SK-MEL-5 (cell line): ENCODE measurements at regions not wholly inside any gene's neighbourhood (a gene's known extent, or its start where the extent isn't known, plus 50 kb on each side); places are given as distances from the start of the nearest gene placed in this dataset.
"Not testable (repeated sequence)": the region's sequence is repeated elsewhere in the genome, so short reads cannot be mapped to it uniquely, and the experiment has no call there.

ENCODE experiments used
- DNase-seq: peaks from one replicate; pipeline ENCODE4 v3.0.0-alpha.2; 2016; ENCODE audit warnings: low read depth, low spot score
- in situ Hi-C: cut with HindIII; loops from 2 replicates; pipeline ENCODE4 v1.10.0; 2016; ENCODE audit warnings: low sequenced_read_pairs, high pct_unique_total_duplicates, low pct_unique_long_range_greater_than_20kb

- no peak for DNase-seq
- in situ Hi-C loops, result no loop called here
Observed at GRCh38 chr3:180420016-180420415, 181.9 kb upstream of the TTC14 start.

DNA sequence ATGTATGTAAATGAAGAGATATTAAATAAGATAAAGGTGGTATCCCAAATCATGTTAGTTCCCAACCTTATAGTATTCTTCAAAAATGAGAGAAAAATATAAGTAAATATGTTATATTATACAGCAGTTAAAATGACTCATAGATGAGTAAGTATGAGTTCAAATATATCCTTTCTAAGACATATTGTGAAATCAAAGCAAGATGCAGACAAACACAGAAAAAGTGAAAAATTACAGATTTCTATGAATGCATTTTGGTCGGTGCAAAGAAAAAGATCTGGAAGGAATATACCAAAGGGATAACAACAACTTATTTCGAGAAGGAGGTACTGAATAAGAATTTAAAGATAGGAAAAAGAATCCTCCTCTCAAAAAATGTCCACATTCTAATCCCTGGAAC is 181.2 kb upstream of the TTC14 start:
- in situ Hi-C loops, result no loop called here
- no peak for DNase-seq

DNA sequence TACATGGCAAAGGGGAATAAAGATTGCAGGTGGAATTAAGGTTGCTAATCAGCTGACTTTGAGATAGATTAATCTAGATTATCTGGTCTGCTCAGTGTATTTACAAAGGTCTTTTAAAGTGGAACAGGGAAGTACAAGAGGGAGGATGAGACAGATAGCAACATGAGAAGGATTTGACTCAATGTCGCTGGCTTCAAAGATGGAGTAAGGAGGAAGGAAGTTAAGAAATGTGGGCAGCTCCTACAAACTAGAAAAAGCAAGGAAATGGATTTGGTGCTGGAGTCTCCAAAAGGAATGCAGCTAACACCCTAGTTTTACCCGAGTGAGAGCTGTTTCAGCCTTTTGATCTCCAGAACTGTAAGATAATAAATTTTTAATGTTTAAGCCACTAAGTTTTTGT is 180.7 kb upstream of the TTC14 start:
- in situ Hi-C loops, result no loop called here
- DNase-seq, result no peak

GRCh38 chr3:180421721-180422120 is 180.2 kb upstream of the TTC14 start:
- in situ Hi-C loops, result no loop called here
- DNase-seq, result no peak

- in situ Hi-C loops, DNase-seq: not testable (repeated sequence)
Observed at GRCh38 chr3:180424305-180424704, 177.7 kb upstream of the TTC14 start.

GRCh38 chr3:180430896-180431295 is 171.1 kb upstream of the TTC14 start:
- no peak for DNase-seq
- in situ Hi-C loops, result no loop called here

DNA sequence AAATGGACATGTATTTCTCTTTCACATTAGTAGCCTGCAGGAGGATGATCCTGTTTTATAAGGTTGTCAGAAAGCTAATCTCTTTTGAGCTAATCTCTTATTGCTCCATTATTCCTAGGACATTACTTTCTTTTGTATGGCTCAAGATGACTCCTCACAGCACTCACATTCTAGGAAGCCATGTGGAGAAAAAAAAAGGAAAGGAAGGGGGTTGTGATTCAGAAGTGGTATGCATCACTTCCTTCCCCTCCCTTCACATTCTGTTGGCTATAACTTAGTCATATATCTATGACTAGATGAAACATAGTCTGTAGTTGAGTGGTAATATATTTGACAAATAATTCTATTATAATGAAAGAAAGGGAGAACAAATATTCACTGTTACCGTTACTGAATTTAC is 168.8 kb upstream of the TTC14 start:
- DNase-seq, result no peak

DNA sequence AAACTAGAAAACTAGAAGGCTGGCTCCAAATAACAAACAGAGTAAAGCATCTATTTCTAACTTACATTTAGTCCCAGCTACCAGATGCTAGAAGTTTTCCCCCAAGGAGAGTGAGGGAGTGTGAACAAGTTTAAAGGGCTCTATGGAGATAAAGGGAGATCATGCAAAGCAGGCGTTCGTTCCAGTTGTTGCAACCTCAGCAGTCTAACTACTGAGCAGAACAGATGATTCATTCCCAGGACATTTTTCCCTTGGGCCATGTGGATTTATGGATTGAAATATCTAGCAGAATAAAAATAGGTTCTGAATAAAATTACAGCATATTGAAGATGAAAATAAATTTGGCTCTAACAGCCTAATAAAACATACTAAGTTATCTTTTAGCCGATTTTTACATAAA is 154.8 kb upstream of the TTC14 start:
- in situ Hi-C loops, result no loop called here
- DNase-seq, result no peak

More for the DNA sequence above, 168.8 kb upstream of the TTC14 start:
- in situ Hi-C loops, result no loop called here

GRCh38 chr3:180448407-180448806 is 153.6 kb upstream of the TTC14 start:
- DNase-seq, in situ Hi-C loops: not testable (repeated sequence)

- in situ Hi-C loops, result no loop called here
- no peak for DNase-seq
Observed at GRCh38 chr3:180457225-180457624, 144.7 kb upstream of the TTC14 start.

GRCh38 chr3:180466401-180467011 is 135.5 kb upstream of the TTC14 start:
- in situ Hi-C loops, result no loop called here
- no peak for DNase-seq

GRCh38 chr3:180467177-180467576 is 134.8 kb upstream of the TTC14 start:
- in situ Hi-C loops, result no loop called here
- DNase-seq, result no peak

DNA sequence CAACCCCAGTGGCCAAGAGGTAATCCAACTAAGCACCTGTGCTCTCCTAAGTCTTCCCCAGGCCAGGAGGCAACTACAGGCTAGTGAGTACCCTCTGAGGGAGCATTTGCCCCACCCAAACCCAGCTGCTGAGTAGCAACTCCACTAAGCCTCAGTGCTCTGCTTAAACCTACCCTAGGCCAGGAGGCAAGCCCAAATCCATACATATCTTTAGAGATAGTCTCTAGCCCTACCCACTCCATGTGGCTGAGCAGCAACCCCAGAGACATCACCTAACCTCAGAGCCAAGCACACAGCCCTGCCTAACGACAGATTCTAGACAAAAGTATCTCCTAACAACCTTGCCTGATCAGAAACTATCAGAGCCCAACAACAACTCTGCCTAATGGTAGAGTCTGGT is 132.8 kb upstream of the TTC14 start:
- in situ Hi-C loops, result no loop called here
- DNase-seq, result no peak

DNA sequence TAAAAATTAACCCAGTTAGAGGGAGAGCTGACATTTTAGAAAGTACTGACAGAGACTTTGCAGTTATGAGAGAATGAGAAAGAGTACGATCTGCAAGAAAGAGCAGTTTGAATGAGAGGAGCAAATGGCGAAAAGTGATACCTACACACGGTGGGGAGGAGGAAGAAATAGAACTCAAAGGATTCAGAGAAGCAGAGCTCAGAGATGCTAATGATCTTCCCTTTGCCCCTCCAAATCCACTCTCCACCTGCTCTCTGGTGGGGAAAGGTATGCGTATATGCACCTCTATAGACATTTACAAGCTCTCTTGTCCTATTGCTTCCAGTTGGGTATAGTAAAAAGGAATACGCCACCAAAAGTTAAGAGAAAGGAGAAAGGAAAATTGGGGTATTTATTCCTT is 123.3 kb upstream of the TTC14 start:
- in situ Hi-C loops, result no loop called here
- no peak for DNase-seq

DNA sequence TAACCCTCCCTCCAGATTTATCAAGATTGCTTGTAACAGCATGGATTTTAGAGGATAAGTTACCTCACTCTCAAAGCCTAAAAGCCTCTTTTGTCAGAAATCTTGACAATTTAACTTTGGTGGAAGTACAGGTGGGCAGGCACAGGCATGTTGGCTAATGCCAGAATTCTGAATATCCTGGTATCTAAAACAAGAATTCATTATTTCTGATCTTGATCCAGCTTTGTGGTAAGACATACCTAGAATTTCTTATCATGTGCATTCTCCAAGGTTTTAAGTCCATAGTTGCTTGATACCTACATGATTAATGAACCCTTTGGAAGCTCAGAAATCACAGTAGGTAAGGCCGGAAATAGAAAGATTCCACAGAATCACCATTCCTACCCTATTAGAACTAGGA is 109.9 kb upstream of the TTC14 start:
- DNase-seq, result no peak
- in situ Hi-C loops, result no loop called here

DNA sequence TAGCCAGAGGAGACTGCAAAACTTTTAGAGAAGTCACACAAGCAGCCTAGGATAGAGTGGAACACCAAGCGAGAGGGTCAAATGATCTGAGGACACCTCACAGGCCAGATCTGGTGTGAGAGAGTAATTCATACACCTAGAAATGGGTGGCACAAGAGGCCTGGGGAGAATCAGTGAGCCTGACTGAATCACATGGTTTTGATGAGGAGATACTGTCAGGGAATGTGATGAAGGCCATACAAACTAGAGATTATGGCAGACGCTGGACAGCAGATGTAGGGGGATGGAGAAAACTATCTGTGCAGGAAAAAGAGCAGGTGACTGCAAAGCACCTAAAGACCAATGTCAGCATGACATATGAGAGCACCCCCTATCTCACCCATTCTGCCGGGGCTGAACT is 105.0 kb upstream of the TTC14 start:
- no peak for DNase-seq
- in situ Hi-C loops, result no loop called here

- in situ Hi-C loops, result no loop called here
Observed at GRCh38 chr3:180516368-180516767, 85.6 kb upstream of the TTC14 start.

DNA sequence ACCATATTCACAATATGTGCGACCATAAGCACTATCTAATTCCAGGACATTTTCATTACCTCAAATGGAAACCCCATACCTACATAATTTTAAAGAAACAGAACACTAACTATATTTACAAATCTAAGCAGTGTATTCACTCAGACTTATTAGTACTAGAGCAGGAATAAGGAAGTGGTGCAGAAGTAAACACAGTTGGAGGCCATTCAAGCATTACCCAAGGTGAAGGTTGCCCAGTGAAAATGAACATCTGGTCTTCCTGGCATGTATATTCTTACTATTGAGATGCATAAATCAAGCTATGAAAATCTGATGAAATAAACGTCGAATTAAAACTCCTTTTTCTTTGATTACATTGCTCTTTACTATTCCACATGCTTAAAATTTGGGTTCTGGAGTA is 78.9 kb upstream of the TTC14 start:
- no peak for DNase-seq
- in situ Hi-C loops, result no loop called here

More at GRCh38 chr3:180516368-180516767, 85.6 kb upstream of the TTC14 start:
- DNase-seq, result no peak

DNA sequence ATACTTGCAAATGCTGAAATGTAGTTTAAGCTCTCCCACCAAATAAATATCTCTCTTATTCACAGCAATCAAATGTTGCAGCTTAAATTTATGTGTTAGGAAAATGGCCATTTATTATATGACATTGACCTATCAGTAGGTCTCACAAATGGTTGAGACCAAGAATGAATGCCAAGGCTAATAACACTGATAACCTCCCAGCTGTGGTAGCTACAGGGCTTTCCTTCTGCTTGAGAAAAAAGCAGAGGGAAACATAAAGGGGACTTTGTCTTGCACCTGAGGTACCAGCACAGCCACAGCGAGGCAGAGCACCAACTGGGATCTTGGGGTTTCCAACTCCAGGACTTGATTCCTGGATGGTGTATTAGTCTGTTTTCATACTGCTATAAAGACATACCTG is 73.1 kb upstream of the TTC14 start:
- no peak for DNase-seq
- in situ Hi-C loops, result no loop called here

DNA sequence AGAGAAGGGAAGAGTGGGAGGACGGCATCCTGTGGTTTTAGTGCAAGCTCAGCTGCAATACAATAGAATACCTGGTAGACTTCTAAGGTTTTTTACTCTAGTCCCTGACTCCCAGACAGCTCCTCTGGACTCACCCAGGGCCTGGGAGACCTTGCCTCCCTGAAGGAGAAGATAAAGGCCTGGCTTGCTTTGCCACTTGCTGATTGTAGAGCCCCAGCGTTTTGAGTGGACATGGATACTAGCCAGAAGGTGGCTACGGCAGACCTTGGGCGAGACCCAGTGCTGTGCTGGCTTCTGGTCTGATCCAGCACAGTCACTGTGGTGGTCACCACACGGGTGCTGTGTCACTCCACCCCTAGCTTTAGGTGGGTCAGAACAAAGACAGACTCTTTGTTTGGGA is 72.2 kb upstream of the TTC14 start:
- in situ Hi-C loops, result no loop called here
- no peak for DNase-seq
